HUES48 (cell line): ENCODE measurements at regions not wholly inside any gene's neighbourhood (a gene's known extent, or its start where the extent isn't known, plus 50 kb on each side); places are given as distances from the start of the nearest gene placed in this dataset.

Experiments used
- H3K27ac ChIP-seq: one replicate; pipeline ENCODE4 v1.7.0; 2013; ENCODE audit warnings: low read depth, low read length, inconsistent platforms
- H3K27me3 ChIP-seq: 2 replicates; pipeline ENCODE4 v1.6.1; 2013; ENCODE audit warnings: mild to moderate bottlenecking, low read length; ENCODE audit not compliant: control insufficient read depth, insufficient read depth
- H3K36me3 ChIP-seq: 2 replicates; pipeline ENCODE4 v1.6.1; 2013; ENCODE audit warnings: low read length; ENCODE audit not compliant: control insufficient read depth, insufficient read depth
- H3K4me1 ChIP-seq: 2 replicates; pipeline ENCODE4 v1.6.1; 2013; ENCODE audit warnings: mild to moderate bottlenecking, low read length; ENCODE audit not compliant: control insufficient read depth, insufficient read depth
- H3K4me3 ChIP-seq: 2 replicates; pipeline ENCODE4 v1.5.1; 2013; ENCODE audit warnings: mild to moderate bottlenecking, low read depth, low read length
- H3K9ac ChIP-seq: 2 replicates; pipeline ENCODE4 v1.6.1; 2013; ENCODE audit warnings: mild to moderate bottlenecking, low read depth, low read length, moderate library complexity
- H3K9me3 ChIP-seq: 2 replicates; pipeline ENCODE4 v1.6.1; 2013; ENCODE audit warnings: low read length; ENCODE audit not compliant: control insufficient read depth, insufficient read depth

DNA sequence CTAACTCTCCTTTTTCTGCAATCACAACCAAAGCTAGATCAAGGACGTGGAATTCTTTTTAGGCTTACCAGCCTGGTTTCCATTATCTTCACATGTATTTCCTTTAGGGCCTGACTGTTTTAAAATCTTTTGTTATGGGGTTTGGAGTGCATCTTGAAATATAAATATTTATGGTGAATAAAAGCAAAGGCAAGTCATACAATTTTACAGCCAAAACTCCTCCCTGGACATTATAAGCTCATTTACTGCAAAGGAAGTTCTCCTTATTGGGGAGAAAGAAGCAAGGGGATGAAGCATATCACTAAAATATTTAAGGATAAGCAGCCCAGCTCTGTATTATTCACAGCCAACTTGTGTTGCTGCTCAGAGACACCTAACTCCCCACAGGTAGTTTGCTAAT is 132.2 kb upstream of the TARS1 start:
- no peak overlapping the region for H3K4me3 ChIP-seq
- no peak overlapping the region for H3K9ac ChIP-seq
- H3K27ac ChIP-seq, result no peak overlapping the region
- no peaks in the 10 kb centered on the region for H3K4me1 ChIP-seq
- no peaks in the 10 kb centered on the region for H3K36me3 ChIP-seq
- no peaks in the 10 kb centered on the region for H3K27me3 ChIP-seq
- no peaks in the 10 kb centered on the region for H3K9me3 ChIP-seq

- H3K4me3 ChIP-seq, result no peak overlapping the region
- no peak overlapping the region for H3K27ac ChIP-seq
- H3K4me1 ChIP-seq, result no peaks in the 10 kb centered on the region
- H3K27me3 ChIP-seq, result no peaks in the 10 kb centered on the region
- no peaks in the 10 kb centered on the region for H3K9me3 ChIP-seq
- H3K36me3 ChIP-seq, result no peaks in the 10 kb centered on the region
- H3K9ac ChIP-seq, result no peak overlapping the region
Measured at GRCh38 chr5:33309068-33309467, 131.7 kb upstream of the TARS1 start.

- no peaks in the 10 kb centered on the region for H3K4me1 ChIP-seq
- H3K9ac ChIP-seq, result no peak overlapping the region
- no peaks in the 10 kb centered on the region for H3K9me3 ChIP-seq
- no peak overlapping the region for H3K4me3 ChIP-seq
- H3K36me3 ChIP-seq, result no peaks in the 10 kb centered on the region
- H3K27me3 ChIP-seq, result no peaks in the 10 kb centered on the region
- no peak overlapping the region for H3K27ac ChIP-seq
Measured at GRCh38 chr5:33309536-33310345, 131.0 kb upstream of the TARS1 start.

DNA sequence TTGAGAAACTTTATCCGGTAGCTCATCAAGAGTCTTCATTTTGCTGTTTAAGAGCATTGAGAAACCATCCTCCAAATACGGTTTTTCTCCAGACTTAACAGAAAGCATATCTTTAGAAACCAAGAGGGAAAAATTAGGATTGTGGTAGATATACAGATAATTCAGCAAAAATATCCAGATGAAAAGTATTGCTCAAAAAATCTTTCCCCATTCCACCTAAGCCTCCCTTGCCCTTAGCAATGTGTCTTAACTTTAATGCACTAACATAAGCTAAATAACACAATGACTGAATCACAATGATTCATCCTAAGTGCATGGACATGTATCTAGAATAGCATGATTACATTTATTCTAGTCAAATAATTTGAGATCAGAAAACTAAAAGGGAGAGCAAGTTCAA is 130.3 kb upstream of the TARS1 start:
- Histone ChIP-seq H3K4me3 (no peak overlapping the region), H3K27ac (no peak overlapping the region), H3K27me3 (no peaks in the 10 kb centered on the region), H3K36me3 (no peaks in the 10 kb centered on the region), H3K9ac (no peak overlapping the region), H3K9me3 (no peaks in the 10 kb centered on the region), H3K4me1 (no peaks in the 10 kb centered on the region)

DNA sequence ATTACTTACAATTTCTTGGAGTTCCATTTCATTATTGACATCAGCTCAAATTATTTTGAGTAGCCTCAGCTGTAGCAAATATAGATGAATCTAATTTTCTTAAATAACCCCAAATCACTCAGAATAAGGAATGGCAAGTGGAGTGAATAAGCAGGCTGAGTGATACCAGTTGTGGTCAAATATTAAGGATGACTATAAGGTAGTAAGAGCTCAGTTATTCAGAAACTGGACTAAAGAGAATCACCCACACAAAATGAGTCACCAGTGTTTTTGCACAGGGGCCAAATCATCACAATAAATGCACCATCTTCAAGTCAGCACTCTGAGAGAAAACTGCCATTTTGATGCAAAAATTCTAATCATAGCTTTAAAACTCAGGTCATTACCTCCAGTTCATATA is 128.9 kb upstream of the TARS1 start:
- no peaks in the 10 kb centered on the region for H3K27me3 ChIP-seq
- H3K27ac ChIP-seq, result no peak overlapping the region
- no peak overlapping the region for H3K9ac ChIP-seq
- H3K4me3 ChIP-seq, result no peak overlapping the region
- no peaks in the 10 kb centered on the region for H3K36me3 ChIP-seq
- no peaks in the 10 kb centered on the region for H3K4me1 ChIP-seq
- H3K9me3 ChIP-seq, result no peaks in the 10 kb centered on the region

- Histone ChIP-seq H3K27ac (no peak overlapping the region), H3K9me3 (no peaks in the 10 kb centered on the region), H3K4me1 (no peaks in the 10 kb centered on the region), H3K36me3 (no peaks in the 10 kb centered on the region), H3K27me3 (no peaks in the 10 kb centered on the region), H3K9ac (no peak overlapping the region), H3K4me3 (no peak overlapping the region)
Measured at GRCh38 chr5:33312571-33313549, 127.9 kb upstream of the TARS1 start.

- no peaks in the 10 kb centered on the region for H3K27me3 ChIP-seq
- H3K4me1 ChIP-seq, result peaks cover 4% of the 10 kb centered on the region; the same call in 1 of the 2 replicates
- no peaks in the 10 kb centered on the region for H3K36me3 ChIP-seq
- no peaks in the 10 kb centered on the region for H3K9me3 ChIP-seq
- no peak overlapping the region for H3K4me3 ChIP-seq
- no peak overlapping the region for H3K27ac ChIP-seq
- no peak overlapping the region for H3K9ac ChIP-seq
Measured at GRCh38 chr5:33315189-33315588, 125.6 kb upstream of the TARS1 start.

- no peak overlapping the region for H3K27ac ChIP-seq
Measured at GRCh38 chr5:33316773-33317172, 124.0 kb upstream of the TARS1 start.

GRCh38 chr5:33317271-33317670 is 123.5 kb upstream of the TARS1 start:
- no peaks in the 10 kb centered on the region for H3K36me3 ChIP-seq

More at GRCh38 chr5:33316773-33317172, 124.0 kb upstream of the TARS1 start:
- H3K4me3 ChIP-seq, result no peak overlapping the region
- no peaks in the 10 kb centered on the region for H3K27me3 ChIP-seq
- no peak overlapping the region for H3K9ac ChIP-seq
- H3K9me3 ChIP-seq, result no peaks in the 10 kb centered on the region
- no peaks in the 10 kb centered on the region for H3K36me3 ChIP-seq
- peaks cover 4% of the 10 kb centered on the region; the same call in 1 of the 2 replicates for H3K4me1 ChIP-seq

GRCh38 chr5:33319151-33319550 is 121.6 kb upstream of the TARS1 start:
- H3K27me3 ChIP-seq, result no peaks in the 10 kb centered on the region
- H3K9me3 ChIP-seq, result no peaks in the 10 kb centered on the region
- H3K4me3 ChIP-seq, result no peak overlapping the region
- no peak overlapping the region for H3K27ac ChIP-seq
- H3K36me3 ChIP-seq, result no peaks in the 10 kb centered on the region
- no peak overlapping the region for H3K9ac ChIP-seq
- peaks cover 4% of the 10 kb centered on the region; the same call in 1 of the 2 replicates for H3K4me1 ChIP-seq

More at GRCh38 chr5:33317271-33317670, 123.5 kb upstream of the TARS1 start:
- Histone ChIP-seq H3K9me3 (no peaks in the 10 kb centered on the region), H3K4me3 (no peak overlapping the region), H3K4me1 (peaks cover 4% of the 10 kb centered on the region; the same call in 1 of the 2 replicates), H3K27me3 (no peaks in the 10 kb centered on the region), H3K9ac (no peak overlapping the region), H3K27ac (no peak overlapping the region)

- no peak overlapping the region for H3K27ac ChIP-seq
- no peaks in the 10 kb centered on the region for H3K36me3 ChIP-seq
- H3K27me3 ChIP-seq, result no peaks in the 10 kb centered on the region
- H3K4me3 ChIP-seq, result no peak overlapping the region
- H3K4me1 ChIP-seq, result peaks cover 4% of the 10 kb centered on the region; the same call in 1 of the 2 replicates
- no peaks in the 10 kb centered on the region for H3K9me3 ChIP-seq
- no peak overlapping the region for H3K9ac ChIP-seq
Measured at GRCh38 chr5:33319841-33320240, 120.9 kb upstream of the TARS1 start.
